DMS53 (cell line): ENCODE measurements at regions not wholly inside any gene's neighbourhood (a gene's known extent, or its start where the extent isn't known, plus 50 kb on each side); places are given as distances from the start of the nearest gene placed in this dataset.
A peak's percentile ranks its signal among the peaks of the same experiment; 100 is the strongest.

ENCODE experiments used
- DNase-seq: peaks from one replicate; lab custom pipeline; 2025; lab: John Stamatoyannopoulos, UW

GRCh38 chr5:7014611-7015010 lies 301.4 kb downstream of the TENT4A start:
- DNase-seq = no peak

GRCh38 chr5:7015586-7016256 lies 302.5 kb downstream of the TENT4A start:
- peak; percentile 52 for DNase-seq

- DNase-seq = no peak
Measured at GRCh38 chr5:7016999-7017747, 303.9 kb downstream of the TENT4A start.

- DNase-seq = no peak
Measured at GRCh38 chr5:7018198-7018597, 305.0 kb downstream of the TENT4A start.

- DNase-seq = no peak
Measured at GRCh38 chr5:7018601-7019000, 305.4 kb downstream of the TENT4A start.

GRCh38 chr5:7036192-7036835 lies 323.1 kb downstream of the TENT4A start:
- no peak for DNase-seq

- DNase-seq = peak; percentile 84
Measured at GRCh38 chr5:7039074-7039473, 325.8 kb downstream of the TENT4A start.

GRCh38 chr5:7040111-7040510 lies 326.9 kb downstream of the TENT4A start:
- no peak for DNase-seq

GRCh38 chr5:7043797-7044196 lies 330.6 kb downstream of the TENT4A start:
- peak; percentile 37 for DNase-seq

GRCh38 chr5:7047511-7048261 lies 334.5 kb downstream of the TENT4A start:
- peak; percentile 97 for DNase-seq

- no peak for DNase-seq
Measured at GRCh38 chr5:7050986-7051385, 337.8 kb downstream of the TENT4A start.

GRCh38 chr5:7053125-7053524 lies 339.9 kb downstream of the TENT4A start:
- DNase-seq = no peak

GRCh38 chr5:7053528-7054209 lies 340.4 kb downstream of the TENT4A start:
- no peak for DNase-seq

- no peak for DNase-seq
Measured at GRCh38 chr5:7066471-7067235, 329.3 kb upstream of the ADCY2 start.

GRCh38 chr5:7068156-7068555 lies 327.8 kb upstream of the ADCY2 start:
- no peak for DNase-seq

GRCh38 chr5:7068899-7069298 lies 327.0 kb upstream of the ADCY2 start:
- DNase-seq = no peak

- no peak for DNase-seq
Measured at GRCh38 chr5:7072188-7072587, 323.8 kb upstream of the ADCY2 start.

- DNase-seq = no peak
Measured at GRCh38 chr5:7073666-7074065, 322.3 kb upstream of the ADCY2 start.

- DNase-seq = peak; percentile 27
Measured at GRCh38 chr5:7074176-7074575, 321.8 kb upstream of the ADCY2 start.

GRCh38 chr5:7075470-7075869 lies 320.5 kb upstream of the ADCY2 start:
- no peak for DNase-seq

- no peak for DNase-seq
Measured at GRCh38 chr5:7078101-7078500, 317.8 kb upstream of the ADCY2 start.
